Aorta (tissue), 5 donors: ENCODE measurements at regions not wholly inside any gene's neighbourhood (a gene's known extent, or its start where the extent isn't known, plus 50 kb on each side); places are given as distances from the start of the nearest gene placed in this dataset.

Source experiments
- ATAC-seq: fragments of 200-7000 bp; cut with Tn5 transposase; one replicate; pipeline ENCODE4 v1.9.1; 2022; ENCODE audit warnings: moderate library complexity; ENCODE audit not compliant: low FRiP score
- DNase-seq, 2 donors: peaks; one replicate each; pipeline ENCODE4 v3.0.0-alpha.2; 2020
- H3K27ac ChIP-seq, 2 donors: one replicate each; pipeline ENCODE4 v1.5.1; 2013; ENCODE audit warnings: low read length in 2 of 2, mild to moderate bottlenecking in 2 of 2, moderate library complexity in 2 of 2, control low read depth in 1 of 2, inconsistent platforms in 1 of 2, low read depth in 1 of 2
- H3K27me3 ChIP-seq, 2 donors: one replicate each; pipeline ENCODE4 v1.6.1; 2013; ENCODE audit warnings: control low read depth in 1 of 2, low read length in 1 of 2, mild to moderate bottlenecking in 1 of 2, moderate library complexity in 1 of 2; ENCODE audit not compliant: insufficient read depth in 2 of 2, control insufficient read depth in 1 of 2
- H3K36me3 ChIP-seq, 2 donors: one replicate each; pipeline ENCODE4 v1.6.1; 2013; ENCODE audit warnings: control low read depth in 1 of 2, low read length in 1 of 2, mild to moderate bottlenecking in 1 of 2; ENCODE audit not compliant: insufficient read depth in 2 of 2, control insufficient read depth in 1 of 2
- H3K4me1 ChIP-seq, 2 donors: one replicate each; pipeline ENCODE4 v1.6.1; 2013; ENCODE audit warnings: low read length in 2 of 2, control low read depth in 1 of 2, mild to moderate bottlenecking in 1 of 2, moderate library complexity in 1 of 2; ENCODE audit not compliant: insufficient read depth in 2 of 2, control insufficient read depth in 1 of 2
- H3K4me3 ChIP-seq, 2 donors: one replicate each; pipeline ENCODE4 v1.5.1; 2013; ENCODE audit warnings: low read length in 2 of 2, control low read depth in 1 of 2, mild to moderate bottlenecking in 1 of 2
- H3K9me3 ChIP-seq: one replicate; pipeline ENCODE4 v1.6.1; 2013; ENCODE audit warnings: mild to moderate bottlenecking, low read length; ENCODE audit not compliant: control insufficient read depth
- WGBS, 2 donors: extraction: QIAGEN DNeasy Blood & Tissue Kit; methylation state at CpG; one replicate each; pipeline ENCODE4 v1.1.7; 2013; 5-methylcytosine and 5-hydroxymethylcytosine counted together
- intact Hi-C, 2 donors: fragments of 100-400 bp; cut with DNase I; formaldehyde crosslinking; loops; one replicate each; pipeline versions ENCODE4 v1.14.2 to v1.15.0; 2022
- donor health status: healthy with polysubstance abuse.
- donor health status: Bipolar disorder and iron deficiency.
- donor health status: DM: no; HTN: no; CAD: no.
- donor health status: DM: no; HTN: no; CAD: no.
- donor health status: DM: yes; HTN: yes; CAD: no.

GRCh38 chr3:10615715-10616114 is 110.3 kb upstream of the ATP2B2 start:
- intact Hi-C loops = no loop called here
- Histone ChIP-seq H3K4me3 (no peak overlapping the region), H3K9me3 (peaks cover 3% of the 10 kb centered on the region), H3K36me3 (no peaks in the 10 kb centered on the region), H3K27ac (no peak overlapping the region), H3K27me3 (no peaks in the 10 kb centered on the region), H3K4me1 (no peaks in the 10 kb centered on the region)
- 82 to 86% methylated on average over 2 of the region's 2 CpGs for WGBS, 2 donors
- ATAC-seq = no peak
- no peak for DNase-seq

- H3K4me1 ChIP-seq = no peaks in the 10 kb centered on the region
- no peak overlapping the region for H3K27ac ChIP-seq
- intact Hi-C loops = no loop called here
- H3K27me3 ChIP-seq = no peaks in the 10 kb centered on the region
- H3K4me3 ChIP-seq = no peak overlapping the region
- 60 to 62% methylated on average over 1 of the region's 1 CpG for WGBS, 2 donors
- DNase-seq (no peak), ATAC-seq (no peak)
- no peaks in the 10 kb centered on the region for H3K36me3 ChIP-seq
- H3K9me3 ChIP-seq = peaks cover 3% of the 10 kb centered on the region
Measured at GRCh38 chr3:10616321-10616720, 110.9 kb upstream of the ATP2B2 start.

GRCh38 chr3:10619989-10620832 is 114.8 kb upstream of the ATP2B2 start:
- WGBS, 2 donors = 58 to 59% methylated on average over 11 of the region's 11 CpGs

GRCh38 chr3:10620833-10621082 is 115.4 kb upstream of the ATP2B2 start:
- Histone ChIP-seq H3K9me3 (no peaks in the 10 kb centered on the region), H3K4me3 (no peak overlapping the region), H3K4me1 (no peaks in the 10 kb centered on the region), H3K27me3 (no peaks in the 10 kb centered on the region), H3K27ac (no peak overlapping the region), H3K36me3 (no peaks in the 10 kb centered on the region)
- intact Hi-C loops = no loop called here
- DNase-seq (no peak), ATAC-seq (peak; percentile 23)
- 46 to 60% methylated on average over 2 of the region's 2 CpGs for WGBS, 2 donors

More at GRCh38 chr3:10619989-10620832, 114.8 kb upstream of the ATP2B2 start:
- ATAC-seq (no peak), DNase-seq (no peak)
- H3K9me3 ChIP-seq = no peaks in the 10 kb centered on the region
- H3K4me3 ChIP-seq = no peak overlapping the region
- H3K4me1 ChIP-seq = no peaks in the 10 kb centered on the region
- intact Hi-C loops = no loop called here
- H3K27me3 ChIP-seq = no peaks in the 10 kb centered on the region
- H3K27ac ChIP-seq = no peak overlapping the region
- H3K36me3 ChIP-seq = no peaks in the 10 kb centered on the region

GRCh38 chr3:10623578-10624275 is 118.3 kb upstream of the ATP2B2 start:
- Histone ChIP-seq H3K9me3 (no peaks in the 10 kb centered on the region), H3K4me3 (no peak overlapping the region), H3K27me3 (no peaks in the 10 kb centered on the region), H3K36me3 (no peaks in the 10 kb centered on the region), H3K4me1 (no peaks in the 10 kb centered on the region), H3K27ac (no peak overlapping the region)
- intact Hi-C loops = no loop called here
- whole genome bisulfite sequencing, 2 donors = 77 to 83% methylated on average over 4 of the region's 4 CpGs
- ATAC-seq = no peak
- no peak for DNase-seq

GRCh38 chr3:10625323-10625722 is 119.9 kb upstream of the ATP2B2 start:
- Histone ChIP-seq H3K4me3 (no peak overlapping the region), H3K27ac (no peak overlapping the region), H3K4me1 (no peaks in the 10 kb centered on the region), H3K9me3 (no peaks in the 10 kb centered on the region), H3K27me3 (no peaks in the 10 kb centered on the region), H3K36me3 (no peaks in the 10 kb centered on the region)
- intact Hi-C loops = no loop called here
- WGBS, 2 donors = 32 to 48% methylated on average over 9 of the region's 9 CpGs
- DNase-seq = no peak
- no peak for ATAC-seq

GRCh38 chr3:10627884-10628572 is 122.6 kb upstream of the ATP2B2 start:
- ATAC-seq (no peak), DNase-seq (no peak)

GRCh38 chr3:10628891-10629670 is 123.7 kb upstream of the ATP2B2 start:
- ATAC-seq (no peak), DNase-seq (no peak)
- Histone ChIP-seq H3K4me3 (no peak overlapping the region), H3K9me3 (peaks cover under 1% of the 10 kb centered on the region), H3K27me3 (no peaks in the 10 kb centered on the region), H3K36me3 (no peaks in the 10 kb centered on the region), H3K4me1 (no peaks in the 10 kb centered on the region), H3K27ac (no peak overlapping the region)
- 85 to 86% methylated on average over 30 of the region's 30 CpGs for WGBS, 2 donors
- intact Hi-C loops = no loop called here

More at GRCh38 chr3:10627884-10628572, 122.6 kb upstream of the ATP2B2 start:
- H3K4me1 ChIP-seq = no peaks in the 10 kb centered on the region
- H3K27me3 ChIP-seq = no peaks in the 10 kb centered on the region
- 65 to 70% methylated on average over 13 of the region's 13 CpGs for WGBS, 2 donors
- no peaks in the 10 kb centered on the region for H3K36me3 ChIP-seq
- intact Hi-C loops = no loop called here
- H3K27ac ChIP-seq = no peak overlapping the region
- H3K4me3 ChIP-seq = no peak overlapping the region
- no peaks in the 10 kb centered on the region for H3K9me3 ChIP-seq
